ENCODE measurements at regions not wholly inside any gene's neighbourhood (a gene's known extent, or its start where the extent isn't known, plus 50 kb on each side); places are given as distances from the start of the nearest gene placed in this dataset.
A peak's percentile ranks its signal among the peaks of the same experiment; 100 is the strongest.

DNA sequence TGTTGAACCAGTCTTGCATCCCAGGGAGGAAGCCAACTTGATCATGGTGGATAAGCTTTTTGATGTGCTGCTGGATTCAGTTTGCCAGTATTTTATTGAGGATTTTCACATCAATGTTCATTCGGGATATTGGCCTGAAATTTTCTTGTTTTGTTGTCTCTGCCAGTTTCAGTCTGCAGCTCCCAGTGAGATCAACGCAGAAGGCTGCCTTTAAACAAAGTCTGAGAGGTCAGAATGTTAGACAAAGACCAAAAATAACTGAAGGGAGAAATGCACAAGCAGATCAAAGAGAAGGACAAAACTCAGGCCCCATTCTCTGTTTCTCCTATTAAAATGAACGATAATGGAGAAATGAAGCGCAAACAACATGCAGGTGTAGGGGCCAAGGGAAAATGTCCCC is 170.4 kb downstream of the NHLRC3 start:
- intact Hi-C loops (cut with DNase I) = no loop called here
- TF ChIP-seq, protein P1, sequence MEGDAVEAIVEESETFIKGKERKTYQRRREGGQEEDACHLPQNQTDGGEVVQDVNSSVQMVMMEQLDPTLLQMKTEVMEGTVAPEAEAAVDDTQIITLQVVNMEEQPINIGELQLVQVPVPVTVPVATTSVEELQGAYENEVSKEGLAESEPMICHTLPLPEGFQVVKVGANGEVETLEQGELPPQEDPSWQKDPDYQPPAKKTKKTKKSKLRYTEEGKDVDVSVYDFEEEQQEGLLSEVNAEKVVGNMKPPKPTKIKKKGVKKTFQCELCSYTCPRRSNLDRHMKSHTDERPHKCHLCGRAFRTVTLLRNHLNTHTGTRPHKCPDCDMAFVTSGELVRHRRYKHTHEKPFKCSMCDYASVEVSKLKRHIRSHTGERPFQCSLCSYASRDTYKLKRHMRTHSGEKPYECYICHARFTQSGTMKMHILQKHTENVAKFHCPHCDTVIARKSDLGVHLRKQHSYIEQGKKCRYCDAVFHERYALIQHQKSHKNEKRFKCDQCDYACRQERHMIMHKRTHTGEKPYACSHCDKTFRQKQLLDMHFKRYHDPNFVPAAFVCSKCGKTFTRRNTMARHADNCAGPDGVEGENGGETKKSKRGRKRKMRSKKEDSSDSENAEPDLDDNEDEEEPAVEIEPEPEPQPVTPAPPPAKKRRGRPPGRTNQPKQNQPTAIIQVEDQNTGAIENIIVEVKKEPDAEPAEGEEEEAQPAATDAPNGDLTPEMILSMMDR (IDR thresholded peaks at IDR 0.05) = no peak
- no peak for TF ChIP-seq POLR2A (IDR thresholded peaks at IDR 0.05)

DNA sequence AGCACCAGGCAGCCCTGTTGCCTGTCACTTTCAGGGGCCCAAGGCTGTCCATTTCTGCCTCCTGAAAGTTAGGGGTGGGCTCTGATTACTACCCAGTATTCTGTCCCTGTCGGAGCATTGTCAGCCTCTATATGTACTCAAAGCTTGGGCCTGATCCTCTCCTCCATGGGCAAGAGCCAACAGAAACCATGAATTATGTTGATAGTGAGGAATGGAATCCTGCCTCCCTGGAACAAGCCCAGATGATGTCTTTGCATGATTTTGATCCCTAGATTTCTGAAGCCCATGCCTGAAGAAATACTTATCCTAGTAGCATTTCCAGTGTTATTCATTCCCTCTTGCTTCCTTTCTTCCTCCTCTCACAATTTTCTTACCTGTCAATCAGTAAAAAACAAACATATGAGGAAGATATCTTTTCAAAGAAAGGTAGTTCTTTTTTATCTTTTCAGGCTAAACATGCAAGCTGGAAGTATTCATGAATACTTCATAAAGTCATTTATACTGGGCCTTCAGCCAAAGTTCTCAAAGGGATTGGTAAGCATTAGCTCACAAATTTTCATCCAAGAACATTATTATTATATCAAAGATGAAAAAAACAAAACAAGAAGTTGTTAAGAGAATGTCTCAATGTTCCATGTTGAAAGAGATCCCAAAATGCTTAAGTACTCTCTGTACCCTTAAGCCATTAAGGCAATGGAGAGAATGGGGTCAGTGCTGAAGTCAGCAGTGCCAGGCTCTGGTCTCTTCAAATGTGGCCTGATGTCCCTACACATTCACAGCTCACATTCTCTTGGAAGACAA is 171.7 kb downstream of the NHLRC3 start:
- H3K36me3 ChIP-seq (replicated peaks in 1 of 2) = no peaks in the 10 kb centered on the region
- H3K4me1 ChIP-seq (replicated peaks in 1 of 2) = no peaks in the 10 kb centered on the region
- no peak overlapping the region for H3K4me3 ChIP-seq
- H3K9me3 ChIP-seq (replicated peaks in 1 of 3) = no peaks in the 10 kb centered on the region
- H3K27ac ChIP-seq = no peak overlapping the region
- intact Hi-C loops (cut with DNase I) = no loop called here
- no peak for TF ChIP-seq POLR2A (IDR thresholded peaks at IDR 0.05)
- TF ChIP-seq, protein P1 (IDR thresholded peaks at IDR 0.05) = no peak
- no peaks in the 10 kb centered on the region for H3K27me3 ChIP-seq
- 69 to 90% (median 85%) methylated on average over 1 of the region's 1 CpG for WGBS, 4 donors
- DNase-seq = peak in 1 of 7 donors; percentile 15

More for the DNA sequence above, 170.4 kb downstream of the NHLRC3 start:
- Histone ChIP-seq H3K4me3 (no peak overlapping the region), H3K9me3 (replicated peaks in 1 of 3) (no peaks in the 10 kb centered on the region), H3K27me3 (no peaks in the 10 kb centered on the region), H3K4me1 (replicated peaks in 1 of 2) (no peaks in the 10 kb centered on the region), H3K36me3 (replicated peaks in 1 of 2) (no peaks in the 10 kb centered on the region), H3K27ac (peak overlapping the region in 1 of 5 donors; percentile 13)
- 57 to 83% (median 73%) methylated on average over 4 of the region's 4 CpGs for WGBS, 4 donors
- no peak for DNase-seq

DNA sequence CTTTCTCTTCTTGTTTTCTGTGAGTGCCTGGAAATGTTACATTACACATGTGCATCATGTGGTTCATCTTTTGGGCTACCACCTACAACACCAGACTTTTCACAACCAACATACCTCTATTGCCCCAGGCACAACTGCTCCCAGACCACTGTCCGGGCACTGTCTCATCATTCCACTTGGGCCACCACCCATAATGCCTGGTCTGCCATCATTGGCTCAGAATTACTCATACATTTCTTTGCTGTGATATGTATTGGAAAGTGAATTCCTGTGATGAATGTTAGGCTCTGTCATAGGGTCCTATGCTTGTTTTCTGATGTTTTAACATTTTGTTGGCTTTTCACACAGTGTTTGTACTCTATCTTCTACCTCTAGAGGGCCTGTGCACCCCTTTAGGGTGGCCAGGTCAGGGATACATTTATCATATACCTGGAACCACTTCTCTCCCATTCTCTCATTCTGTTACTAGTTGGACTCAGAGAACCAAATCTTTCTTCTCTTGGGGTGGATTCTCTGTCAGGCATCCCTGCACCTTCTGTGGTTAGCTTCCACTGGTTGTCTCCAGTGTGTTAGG is 172.8 kb downstream of the NHLRC3 start:
- no peak for TF ChIP-seq POLR2A (IDR thresholded peaks at IDR 0.05)
- TF ChIP-seq, protein P1 (IDR thresholded peaks at IDR 0.05) = no peak
- no peak for DNase-seq
- Histone ChIP-seq H3K36me3 (replicated peaks in 1 of 2) (no peaks in the 10 kb centered on the region), H3K27ac (peak overlapping the region in 1 of 5 donors; percentile 22), H3K27me3 (no peaks in the 10 kb centered on the region), H3K4me1 (replicated peaks in 1 of 2) (no peaks in the 10 kb centered on the region), H3K9me3 (replicated peaks in 1 of 3) (no peaks in the 10 kb centered on the region), H3K4me3 (no peak overlapping the region)
- intact Hi-C loops (cut with DNase I) = no loop called here
- WGBS, 4 donors = 92 to 95% (median 95%) methylated on average over 1 of the region's 1 CpG

DNA sequence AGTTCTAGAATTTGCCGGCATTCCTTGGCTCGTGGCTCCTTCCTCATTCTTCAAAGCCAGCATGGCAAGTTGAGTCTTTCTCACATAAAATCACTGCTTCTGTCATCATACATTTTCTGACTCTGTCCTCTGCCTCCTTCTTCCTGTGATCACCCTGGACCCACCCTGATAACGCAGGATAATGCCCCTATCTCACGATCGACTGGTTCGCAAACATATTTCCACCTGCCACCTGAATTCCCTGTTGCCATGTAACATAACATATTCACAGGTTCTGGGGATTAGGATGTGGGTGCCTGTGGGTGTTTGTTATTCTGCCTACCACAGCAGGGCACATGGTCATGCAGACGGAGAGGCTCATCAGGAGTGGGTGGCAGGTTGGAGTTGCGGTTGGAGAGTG is 177.7 kb downstream of the NHLRC3 start:
- TF ChIP-seq, protein P1 (IDR thresholded peaks at IDR 0.05) = no peak
- no peak for TF ChIP-seq POLR2A (IDR thresholded peaks at IDR 0.05)
- H3K4me1 ChIP-seq (replicated peaks in 1 of 2) = no peaks in the 10 kb centered on the region
- 92 to 97% (median 93%) methylated on average over 8 of the region's 8 CpGs for WGBS, 4 donors
- no peak overlapping the region for H3K27ac ChIP-seq
- DNase-seq = no peak
- H3K4me3 ChIP-seq = no peak overlapping the region
- H3K27me3 ChIP-seq = no peaks in the 10 kb centered on the region
- no peaks in the 10 kb centered on the region for H3K36me3 ChIP-seq (replicated peaks in 1 of 2)
- intact Hi-C loops (cut with DNase I) = no loop called here
- no peaks in the 10 kb centered on the region for H3K9me3 ChIP-seq (replicated peaks in 1 of 3)

Data from adrenal gland (tissue), 9 donors.